ENCODE measurements at regions not wholly inside any gene's neighbourhood (a gene's known extent, or its start where the extent isn't known, plus 50 kb on each side); places are given as distances from the start of the nearest gene placed in this dataset.

DNA sequence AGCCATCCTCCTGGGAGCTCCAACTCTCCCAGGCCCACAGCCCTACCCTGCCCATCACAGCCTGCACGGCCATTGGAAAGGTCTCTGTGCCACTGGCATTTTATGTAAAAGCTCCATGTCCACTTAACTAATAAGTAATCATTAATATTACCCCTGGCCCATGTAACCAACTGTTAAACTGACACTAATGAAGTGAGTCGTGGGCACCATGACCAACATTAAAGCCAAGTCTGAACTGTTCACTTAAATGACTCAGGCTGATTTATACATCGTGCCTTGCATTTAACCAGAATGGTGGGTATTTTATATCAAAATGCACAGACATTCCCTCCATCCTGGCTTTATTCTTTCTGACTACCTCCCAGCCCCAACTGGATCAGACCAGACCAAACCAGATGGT lies 229.3 kb downstream of the SOX9 start:
- H3K36me3 ChIP-seq (ENCODE audit: control insufficient read depth, insufficient read depth, low read length), result no peaks in the 10 kb centered on the region
- DNase-seq (ENCODE audit: low read depth), result no peak
- TF ChIP-seq, protein P1, sequence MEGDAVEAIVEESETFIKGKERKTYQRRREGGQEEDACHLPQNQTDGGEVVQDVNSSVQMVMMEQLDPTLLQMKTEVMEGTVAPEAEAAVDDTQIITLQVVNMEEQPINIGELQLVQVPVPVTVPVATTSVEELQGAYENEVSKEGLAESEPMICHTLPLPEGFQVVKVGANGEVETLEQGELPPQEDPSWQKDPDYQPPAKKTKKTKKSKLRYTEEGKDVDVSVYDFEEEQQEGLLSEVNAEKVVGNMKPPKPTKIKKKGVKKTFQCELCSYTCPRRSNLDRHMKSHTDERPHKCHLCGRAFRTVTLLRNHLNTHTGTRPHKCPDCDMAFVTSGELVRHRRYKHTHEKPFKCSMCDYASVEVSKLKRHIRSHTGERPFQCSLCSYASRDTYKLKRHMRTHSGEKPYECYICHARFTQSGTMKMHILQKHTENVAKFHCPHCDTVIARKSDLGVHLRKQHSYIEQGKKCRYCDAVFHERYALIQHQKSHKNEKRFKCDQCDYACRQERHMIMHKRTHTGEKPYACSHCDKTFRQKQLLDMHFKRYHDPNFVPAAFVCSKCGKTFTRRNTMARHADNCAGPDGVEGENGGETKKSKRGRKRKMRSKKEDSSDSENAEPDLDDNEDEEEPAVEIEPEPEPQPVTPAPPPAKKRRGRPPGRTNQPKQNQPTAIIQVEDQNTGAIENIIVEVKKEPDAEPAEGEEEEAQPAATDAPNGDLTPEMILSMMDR (IDR thresholded peaks at IDR 0.05; ENCODE audit: insufficient read depth, low read length, poor library complexity, severe bottlenecking), result no peak
- no peaks in the 10 kb centered on the region for H3K27me3 ChIP-seq (ENCODE audit: control insufficient read depth, insufficient read depth, low read length)
- no peak overlapping the region for H3K4me3 ChIP-seq (ENCODE audit: low read depth, low read length)

DNA sequence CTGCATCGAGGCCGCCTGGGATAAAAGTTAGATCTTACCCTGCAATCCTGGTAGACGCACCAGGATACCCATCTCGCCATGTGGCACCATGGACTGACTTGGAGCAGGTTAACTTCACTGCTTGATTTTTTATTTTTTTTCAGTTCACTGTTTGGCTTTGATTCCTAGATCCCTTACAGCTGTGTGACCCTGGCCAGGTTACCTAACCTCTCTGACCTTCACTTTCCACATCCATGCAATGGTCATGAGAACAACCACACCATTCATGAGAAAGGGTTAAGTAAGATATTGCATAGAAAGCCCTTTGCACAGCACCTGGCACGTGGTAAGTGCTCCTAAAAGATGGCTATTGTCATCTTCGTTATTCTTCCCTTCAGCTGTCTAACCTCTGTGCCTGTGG lies 230.5 kb downstream of the SOX9 start:
- Histone ChIP-seq H3K27me3 (ENCODE audit: control insufficient read depth, insufficient read depth, low read length) (no peaks in the 10 kb centered on the region), H3K4me3 (ENCODE audit: low read depth, low read length) (no peak overlapping the region), H3K36me3 (ENCODE audit: control insufficient read depth, insufficient read depth, low read length) (no peaks in the 10 kb centered on the region)
- TF ChIP-seq, protein P1 (IDR thresholded peaks at IDR 0.05; ENCODE audit: insufficient read depth, low read length, poor library complexity, severe bottlenecking), result no peak
- no peak for DNase-seq (ENCODE audit: low read depth)

DNA sequence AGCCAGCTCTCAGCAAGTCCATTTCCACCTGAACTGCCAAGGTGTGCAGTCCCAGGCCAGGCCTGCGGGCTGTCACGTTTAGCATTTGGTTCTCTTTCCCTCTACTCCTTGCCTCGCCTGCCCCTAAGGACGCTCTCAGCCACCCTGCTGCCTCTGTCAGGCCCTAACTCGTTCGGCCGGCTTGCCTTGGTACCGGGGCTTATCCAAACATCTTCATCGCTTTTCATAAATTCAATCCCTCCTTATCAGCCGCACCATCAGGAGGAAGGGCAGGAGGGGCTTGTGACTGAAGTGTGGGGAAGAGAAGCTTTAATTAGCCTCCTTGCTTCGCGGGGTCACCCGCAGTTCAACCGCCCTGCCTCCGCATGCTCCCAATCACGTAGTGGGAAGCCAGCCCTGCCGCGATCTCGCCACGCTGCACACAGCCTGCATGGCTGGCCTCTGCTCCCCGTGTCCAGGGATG lies 231.1 kb downstream of the SOX9 start:
- H3K36me3 ChIP-seq (ENCODE audit: control insufficient read depth, insufficient read depth, low read length), result no peaks in the 10 kb centered on the region
- TF ChIP-seq, protein P1 (IDR thresholded peaks at IDR 0.05; ENCODE audit: insufficient read depth, low read length, poor library complexity, severe bottlenecking), result no peak
- DNase-seq (ENCODE audit: low read depth), result no peak
- no peaks in the 10 kb centered on the region for H3K27me3 ChIP-seq (ENCODE audit: control insufficient read depth, insufficient read depth, low read length)
- H3K4me3 ChIP-seq (ENCODE audit: low read depth, low read length), result no peak overlapping the region

- DNase-seq (ENCODE audit: low read depth), result no peak
- no peak overlapping the region for H3K4me3 ChIP-seq (ENCODE audit: low read depth, low read length)
- H3K36me3 ChIP-seq (ENCODE audit: control insufficient read depth, insufficient read depth, low read length), result no peaks in the 10 kb centered on the region
- TF ChIP-seq, protein P1 (IDR thresholded peaks at IDR 0.05; ENCODE audit: insufficient read depth, low read length, poor library complexity, severe bottlenecking), result no peak
- no peaks in the 10 kb centered on the region for H3K27me3 ChIP-seq (ENCODE audit: control insufficient read depth, insufficient read depth, low read length)
Measured at GRCh38 chr17:72353502-72353901, 232.7 kb downstream of the SOX9 start.

- no peak for DNase-seq (ENCODE audit: low read depth)
- TF ChIP-seq, protein P1 (IDR thresholded peaks at IDR 0.05; ENCODE audit: insufficient read depth, low read length, poor library complexity, severe bottlenecking), result no peak
- Histone ChIP-seq H3K36me3 (ENCODE audit: control insufficient read depth, insufficient read depth, low read length) (no peaks in the 10 kb centered on the region), H3K4me3 (ENCODE audit: low read depth, low read length) (no peak overlapping the region), H3K27me3 (ENCODE audit: control insufficient read depth, insufficient read depth, low read length) (no peaks in the 10 kb centered on the region)
Measured at GRCh38 chr17:72354071-72354470, 233.3 kb downstream of the SOX9 start.

- Histone ChIP-seq H3K36me3 (ENCODE audit: control insufficient read depth, insufficient read depth, low read length) (no peaks in the 10 kb centered on the region), H3K4me3 (ENCODE audit: low read depth, low read length) (no peak overlapping the region), H3K27me3 (ENCODE audit: control insufficient read depth, insufficient read depth, low read length) (no peaks in the 10 kb centered on the region)
- DNase-seq (ENCODE audit: low read depth), result no peak
- TF ChIP-seq, protein P1 (IDR thresholded peaks at IDR 0.05; ENCODE audit: insufficient read depth, low read length, poor library complexity, severe bottlenecking), result no peak
Measured at GRCh38 chr17:72357764-72358365, 237.0 kb downstream of the SOX9 start.
